ENCODE measurements at regions not wholly inside any gene's neighbourhood (a gene's known extent, or its start where the extent isn't known, plus 50 kb on each side); places are given as distances from the start of the nearest gene placed in this dataset.

DNA sequence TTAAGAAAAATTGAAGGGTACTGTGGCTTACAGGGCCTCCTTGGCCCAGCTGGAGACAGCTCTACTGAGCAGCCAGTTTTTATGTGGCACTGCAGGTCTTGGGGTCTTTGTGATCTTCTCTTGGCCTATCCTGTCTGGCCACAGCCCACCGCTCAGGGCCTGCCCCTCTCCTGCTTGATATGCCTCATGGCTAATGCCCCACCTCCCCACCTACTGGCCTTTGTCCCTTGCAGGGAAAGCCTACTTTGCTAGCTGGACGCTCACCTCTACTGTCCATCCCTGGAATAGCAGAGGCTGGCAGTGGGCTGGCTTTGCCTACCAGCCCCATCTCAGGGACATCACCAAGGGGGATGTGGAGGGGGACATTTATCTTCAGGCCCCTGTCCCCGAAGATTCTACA, 134.1 kb downstream of the PJA1 start:
- intact Hi-C loops (cut with micrococcal nuclease) (loop anchor here (1.0 kb wide), 1 partner anchor 203 kb away; no protein-coding TSS in a partner anchor), dilution Hi-C loops (cut with MboI; ENCODE audit: extremely low pct_ligation_motif_present, low sequenced_read_pairs) (no loop called here)
- no peak for FAIRE-seq
- POLR2A ChIA-PET = interaction anchor here (1.8 kb wide), 1 partner anchor 203 kb away, joined by 8 read pairs; the partner anchor contains the start of gene EFNB1
- H3K9me1 ChIP-seq (replicated peaks; ENCODE audit: control insufficient read depth, extremely low read depth, insufficient read depth, low read length) = no peaks in the 10 kb centered on the region
- H3K36me3 ChIP-seq (ENCODE audit: control insufficient read depth in 2 of 2, extremely low read depth in 1 of 2, insufficient read depth in 2 of 2, low read length in 2 of 2) = no peaks in the 10 kb centered on the region
- no peak overlapping the region for H2AFZ ChIP-seq (ENCODE audit: low read depth, low read length)
- H3K9me3 ChIP-seq (replicated peaks; ENCODE audit: control insufficient read depth, insufficient read depth, low read length) = no peaks in the 10 kb centered on the region
- TF ChIP-seq POLR2AphosphoS5 (IDR thresholded peaks at IDR 0.05; ENCODE audit: insufficient read depth, low read depth, low read length) = no peak
- TF ChIP-seq CTCF (IDR thresholded peaks at IDR 0.05; ENCODE audit: extremely low read depth in 1 of 2, insufficient read depth in 1 of 2, low read depth in 1 of 2, low read length in 2 of 2) = peak in 1 of 2 donors; percentile 45
- no peaks in the 10 kb centered on the region for H3K79me2 ChIP-seq (ENCODE audit: control insufficient read depth, insufficient read depth, low read length)
- BruUV-seq (replicated peaks) = no TSS peak
- H3K27ac ChIP-seq (ENCODE audit: insufficient read depth, low read depth, low read length) = no peak overlapping the region
- peaks cover 0 to 3% of the 10 kb centered on the region in 2 experiments for H3K27me3 ChIP-seq (ENCODE audit: control insufficient read depth in 2 of 2, insufficient read depth in 2 of 2, low read length in 2 of 2)
- H3K4me1 ChIP-seq (ENCODE audit: control insufficient read depth, extremely low read depth, insufficient read depth, low read length) = peaks cover 15% of the 10 kb centered on the region
- H4K20me1 ChIP-seq (replicated peaks; ENCODE audit: control insufficient read depth, extremely low read depth, insufficient read depth, low read length) = no peaks in the 10 kb centered on the region
- CTCF ChIA-PET = interaction anchor here (1.5 to 4.1 kb wide), 2 partner anchors 102 to 203 kb away, joined by 4 to 36 read pairs; partner anchors contain the start of gene EFNB1
- H3K4me2 ChIP-seq (ENCODE audit: insufficient read depth, low read length) = no peak overlapping the region
- peak; percentile 23 for DNase-seq (ENCODE audit: low read depth, low spot score)
- H3K9ac ChIP-seq (replicated peaks; ENCODE audit: extremely low read depth, insufficient read depth, low read length) = no peak overlapping the region
- no peak overlapping the region for H3K4me3 ChIP-seq (replicated peaks in 1 of 3; ENCODE audit: insufficient read depth in 1 of 3, low read depth in 1 of 3, low read length in 3 of 3)

DNA sequence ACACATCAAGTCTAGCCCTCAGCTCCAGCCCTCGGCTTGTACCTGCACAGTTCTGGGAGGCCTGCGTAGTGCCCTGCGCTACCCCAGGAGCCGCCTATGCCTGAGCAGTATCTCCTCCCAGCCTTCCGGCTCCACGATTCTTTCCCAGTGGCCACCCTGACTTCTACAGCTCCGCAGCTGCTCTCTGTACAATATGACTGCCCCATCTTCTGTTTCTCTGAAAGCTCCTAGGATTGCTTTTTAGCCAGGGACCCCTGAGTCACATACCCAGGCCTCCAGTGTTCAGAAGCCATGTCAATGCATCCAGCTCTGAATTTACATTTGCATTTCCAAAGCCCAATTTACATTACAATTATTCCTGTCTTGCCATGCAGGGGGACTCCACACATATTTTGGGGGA, 135.5 kb downstream of the PJA1 start:
- TF ChIP-seq JUN (IDR thresholded peaks at IDR 0.05; ENCODE audit: borderline replicate concordance, insufficient read depth, insufficient read length, low read depth) (no peak), POLR2A (IDR thresholded peaks at IDR 0.05; ENCODE audit: low read depth, low read length) (no peak), CTCF (IDR thresholded peaks at IDR 0.05; ENCODE audit: extremely low read depth in 1 of 2, insufficient read depth in 1 of 2, low read depth in 1 of 2, low read length in 2 of 2) (no peak), POLR2AphosphoS5 (IDR thresholded peaks at IDR 0.05; ENCODE audit: insufficient read depth, low read depth, low read length) (no peak), GATA2 (IDR thresholded peaks at IDR 0.05; ENCODE audit: insufficient read depth, insufficient read length, low read depth, low read length) (no peak), FOS (IDR thresholded peaks at IDR 0.05; ENCODE audit: borderline replicate concordance, insufficient read depth, low read length) (no peak), MYC (IDR thresholded peaks at IDR 0.05; ENCODE audit: low read depth, low read length) (no peak), EZH2 (IDR thresholded peaks at IDR 0.05; ENCODE audit: borderline replicate concordance, low read depth, low read length, severe bottlenecking) (no peak)
- TF ChIP-seq, protein P1, sequence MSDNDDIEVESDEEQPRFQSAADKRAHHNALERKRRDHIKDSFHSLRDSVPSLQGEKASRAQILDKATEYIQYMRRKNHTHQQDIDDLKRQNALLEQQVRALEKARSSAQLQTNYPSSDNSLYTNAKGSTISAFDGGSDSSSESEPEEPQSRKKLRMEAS (IDR thresholded peaks at IDR 0.05; ENCODE audit: insufficient read depth, insufficient read length) = no peak
- intact Hi-C loops (cut with micrococcal nuclease) = no loop called here
- H3K27ac ChIP-seq (ENCODE audit: insufficient read depth, low read depth, low read length) = no peak overlapping the region
- FAIRE-seq (no peak), DNase-seq (ENCODE audit: low read depth, low spot score) (no peak)
- no peak overlapping the region for H3K4me3 ChIP-seq (replicated peaks in 1 of 3; ENCODE audit: insufficient read depth in 1 of 3, low read depth in 1 of 3, low read length in 3 of 3)
- no peaks in the 10 kb centered on the region for H3K9me1 ChIP-seq (replicated peaks; ENCODE audit: control insufficient read depth, extremely low read depth, insufficient read depth, low read length)
- dilution Hi-C loops (cut with MboI; ENCODE audit: extremely low pct_ligation_motif_present, low sequenced_read_pairs) = no loop called here
- H3K9ac ChIP-seq (replicated peaks; ENCODE audit: extremely low read depth, insufficient read depth, low read length) = no peak overlapping the region
- no peak overlapping the region for H2AFZ ChIP-seq (ENCODE audit: low read depth, low read length)
- no peaks in the 10 kb centered on the region for H3K36me3 ChIP-seq (ENCODE audit: control insufficient read depth in 2 of 2, extremely low read depth in 1 of 2, insufficient read depth in 2 of 2, low read length in 2 of 2)
- CTCF ChIA-PET = interaction anchor here (4.1 kb wide), 1 partner anchor 202 kb away, joined by 36 read pairs; the partner anchor contains the start of gene EFNB1
- peaks cover 15% of the 10 kb centered on the region for H3K4me1 ChIP-seq (ENCODE audit: control insufficient read depth, extremely low read depth, insufficient read depth, low read length)
- no peaks in the 10 kb centered on the region for H3K9me3 ChIP-seq (replicated peaks; ENCODE audit: control insufficient read depth, insufficient read depth, low read length)
- POLR2A ChIA-PET = interaction anchor here (1.8 kb wide), 1 partner anchor 202 kb away, joined by 8 read pairs; the partner anchor contains the start of gene EFNB1
- no peaks in the 10 kb centered on the region for H3K27me3 ChIP-seq (ENCODE audit: control insufficient read depth in 2 of 2, insufficient read depth in 2 of 2, low read length in 2 of 2)
- BruUV-seq (replicated peaks) = no TSS peak
- H4K20me1 ChIP-seq (replicated peaks; ENCODE audit: control insufficient read depth, extremely low read depth, insufficient read depth, low read length) = no peaks in the 10 kb centered on the region
- H3K79me2 ChIP-seq (ENCODE audit: control insufficient read depth, insufficient read depth, low read length) = no peaks in the 10 kb centered on the region
- H3K4me2 ChIP-seq (ENCODE audit: insufficient read depth, low read length) = no peak overlapping the region

All from endothelial cell of umbilical vein (primary cell).